ENCODE measurements at regions not wholly inside any gene's neighbourhood (a gene's known extent, or its start where the extent isn't known, plus 50 kb on each side); places are given as distances from the start of the nearest gene placed in this dataset.

- no peak for ATAC-seq
- intact Hi-C loops (cut with DNase I), result no loop called here
- DNase-seq (ENCODE audit: missing footprints), result no peak
Observed at GRCh38 chr7:22631730-22632129, 95.3 kb upstream of the IL6 start.

DNA sequence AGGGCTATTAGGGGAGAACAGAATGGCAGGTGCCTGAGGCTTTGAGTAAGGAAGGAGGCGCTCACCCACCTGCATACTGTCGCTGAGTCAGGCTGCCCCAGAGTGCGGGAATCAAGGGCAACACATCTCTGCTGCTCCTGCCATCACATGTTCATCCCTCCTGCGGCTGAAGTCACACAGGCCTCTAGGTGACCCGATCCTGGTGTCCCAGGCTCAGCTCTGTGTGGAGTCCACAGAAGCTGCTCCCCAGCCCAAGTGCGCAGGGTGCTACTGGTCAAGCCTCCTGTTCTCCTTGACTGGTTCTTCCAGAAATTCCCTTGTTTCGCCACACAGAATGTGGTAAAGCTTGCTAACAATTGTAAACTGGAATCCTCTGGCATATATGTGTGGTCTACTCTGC is 96.9 kb upstream of the IL6 start:
- DNase-seq (ENCODE audit: missing footprints) (no peak), ATAC-seq (no peak)
- intact Hi-C loops (cut with DNase I), result no loop called here

DNA sequence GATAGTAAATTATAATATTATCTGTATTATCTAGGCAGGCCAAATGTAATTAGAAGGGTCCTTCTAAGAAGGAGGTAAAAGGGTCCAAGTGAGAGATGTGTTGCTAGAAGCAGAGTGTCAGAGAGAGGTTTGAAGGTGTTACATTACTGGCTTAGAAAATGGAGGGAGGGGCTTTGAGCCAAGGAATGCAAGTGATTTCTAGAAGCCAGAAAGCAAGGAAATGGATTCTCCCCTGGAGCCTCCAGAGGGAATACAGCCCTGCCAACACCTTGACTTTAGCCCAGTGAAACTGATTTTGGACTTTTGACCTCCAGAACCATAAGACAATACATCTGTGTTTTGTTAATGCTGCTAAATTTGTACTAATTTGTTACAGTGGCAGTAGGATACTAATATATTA is 97.9 kb upstream of the IL6 start:
- intact Hi-C loops (cut with DNase I), result no loop called here
- DNase-seq (ENCODE audit: missing footprints) (no peak), ATAC-seq (no peak)

DNA sequence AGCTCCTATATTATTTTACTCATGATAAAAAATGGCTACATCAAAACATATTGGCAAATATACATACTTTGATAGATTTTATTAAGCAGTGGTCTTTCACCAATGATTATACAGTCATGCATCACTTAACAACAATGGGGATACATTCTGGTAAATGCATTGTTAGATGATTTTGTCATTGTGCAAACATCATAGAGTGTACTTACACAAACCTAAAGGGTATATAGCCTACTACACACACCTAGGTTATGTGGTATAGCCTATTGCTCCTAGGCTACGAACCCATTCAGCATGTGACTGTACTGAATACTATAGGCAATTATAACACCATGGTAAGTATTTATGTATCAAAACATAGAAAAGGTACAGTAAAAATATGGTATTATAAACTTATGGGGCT is 98.9 kb upstream of the IL6 start:
- intact Hi-C loops (cut with DNase I), result no loop called here
- ATAC-seq, result no peak
- no peak for DNase-seq (ENCODE audit: missing footprints)

DNA sequence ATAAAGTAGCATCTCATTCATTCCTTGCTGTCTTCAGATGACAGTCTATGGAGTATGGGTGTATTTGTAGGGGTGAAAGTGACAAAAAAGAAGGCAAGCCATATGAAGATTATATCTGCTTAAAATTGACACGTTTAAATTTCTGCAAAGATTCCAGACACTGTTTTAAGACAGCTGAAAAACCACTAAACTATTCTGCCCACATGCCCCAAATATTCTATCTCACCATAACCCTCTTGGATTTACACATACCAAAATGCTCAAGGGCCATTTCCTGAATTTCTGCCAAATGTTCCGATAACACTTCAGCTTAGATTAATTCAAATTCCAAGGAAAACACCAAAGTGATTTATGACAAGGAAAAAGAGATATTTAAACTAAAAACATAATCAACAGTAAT is 99.9 kb upstream of the IL6 start:
- ATAC-seq (no peak), DNase-seq (ENCODE audit: missing footprints) (no peak)
- intact Hi-C loops (cut with DNase I), result no loop called here

- DNase-seq (ENCODE audit: missing footprints) (no peak), ATAC-seq (no peak)
- intact Hi-C loops (cut with DNase I), result no loop called here
Observed at GRCh38 chr7:22625251-22625650, 101.7 kb upstream of the IL6 start.

DNA sequence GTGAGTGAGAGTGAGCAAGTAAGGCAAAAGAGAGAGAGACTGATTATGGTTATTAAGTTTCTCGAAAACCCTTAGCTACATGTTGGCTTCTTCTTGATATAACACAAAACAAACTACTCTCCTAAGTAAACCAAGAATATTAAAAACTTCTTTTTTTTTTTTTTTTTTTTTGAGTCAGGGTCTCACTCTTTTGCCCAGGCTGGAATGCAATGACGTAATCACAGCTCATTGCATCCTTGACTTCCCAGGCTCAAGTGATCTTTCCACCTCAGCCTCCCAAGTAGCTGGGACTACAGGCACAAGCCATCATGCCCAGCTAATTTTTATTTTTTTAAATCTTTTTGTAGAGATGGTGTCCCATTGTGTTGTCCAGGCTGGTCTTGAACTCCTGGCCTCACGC is 102.2 kb upstream of the IL6 start:
- no peak for DNase-seq (ENCODE audit: missing footprints)
- intact Hi-C loops (cut with DNase I), result no loop called here
- no peak for ATAC-seq

DNA sequence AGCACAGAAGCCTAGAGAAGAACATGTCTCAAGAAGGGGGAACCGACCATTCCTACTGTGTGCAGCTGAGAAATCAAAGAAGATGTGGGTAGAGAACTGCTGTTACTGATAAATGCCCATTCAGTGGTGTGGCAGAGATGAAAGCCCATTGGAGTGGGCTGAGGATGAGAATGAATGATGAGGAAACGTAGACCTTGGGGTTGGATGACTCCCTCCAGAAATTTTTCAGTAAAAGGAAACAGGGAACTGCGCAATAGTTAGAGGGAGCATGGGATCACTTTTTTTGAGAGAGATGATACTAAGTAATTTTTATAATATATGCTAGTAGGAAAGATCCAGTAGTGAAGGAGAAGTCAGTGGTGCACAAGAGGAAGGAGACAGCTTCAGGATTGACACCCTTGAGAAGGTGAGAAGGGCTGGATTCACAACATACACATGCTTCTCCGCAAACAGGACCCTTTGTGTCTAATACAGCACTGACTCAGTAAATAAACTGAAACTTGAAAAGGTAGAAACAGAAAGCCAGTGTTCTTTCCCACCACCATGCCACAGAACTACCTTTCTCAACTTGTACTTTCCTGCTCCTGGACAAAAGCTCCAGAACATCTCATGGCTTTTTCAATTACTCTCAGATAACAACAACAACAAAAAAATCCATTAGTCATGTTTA is 104.7 kb upstream of the IL6 start:
- intact Hi-C loops (cut with DNase I), result no loop called here
- ATAC-seq, result no peak
- DNase-seq (ENCODE audit: missing footprints), result no peak

- DNase-seq (ENCODE audit: missing footprints) (no peak), ATAC-seq (no peak)
- intact Hi-C loops (cut with DNase I), result no loop called here
Observed at GRCh38 chr7:22618528-22618927, 108.5 kb upstream of the IL6 start.

DNA sequence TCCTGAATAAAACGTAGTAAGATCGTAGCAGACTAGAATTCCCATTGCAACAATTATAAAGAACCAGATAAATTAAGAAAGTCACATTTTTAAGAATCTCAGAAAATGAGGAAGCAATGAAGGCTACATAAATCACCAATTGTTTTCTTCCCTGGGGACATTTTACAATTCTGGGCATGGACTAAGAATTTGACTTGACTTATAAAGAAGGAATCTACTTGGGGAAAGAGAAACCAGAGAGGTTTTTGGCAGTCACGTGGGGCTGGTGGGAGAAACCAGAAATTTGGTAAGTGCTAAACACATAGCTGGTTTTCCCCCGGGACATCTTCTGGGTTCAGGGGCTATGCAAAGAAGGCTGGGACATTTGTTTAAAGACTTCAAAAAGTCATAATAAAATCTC is 109.8 kb upstream of the IL6 start:
- DNase-seq (ENCODE audit: missing footprints), result no peak
- ATAC-seq, result no peak
- intact Hi-C loops (cut with DNase I), result no loop called here

DNA sequence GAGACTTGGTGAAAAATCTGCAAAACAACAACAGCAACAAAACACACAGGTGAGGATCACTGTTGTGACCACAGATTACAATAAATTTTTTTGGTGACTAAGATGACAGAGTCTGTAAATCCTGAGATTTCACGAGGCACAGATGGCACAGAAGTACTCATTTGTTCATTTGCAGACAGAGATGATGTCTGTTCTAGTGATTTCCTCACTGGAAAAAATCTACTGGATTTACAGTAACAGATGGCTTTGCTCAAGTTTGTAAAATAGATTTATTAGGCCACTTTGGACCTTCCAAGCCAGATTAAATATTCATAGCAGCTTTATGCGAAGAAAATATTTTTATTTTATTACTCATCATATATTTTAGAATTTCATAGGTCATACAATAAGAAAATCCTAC is 113.5 kb upstream of the IL6 start:
- intact Hi-C loops (cut with DNase I), result no loop called here
- no peak for DNase-seq (ENCODE audit: missing footprints)
- ATAC-seq, result no peak

DNA sequence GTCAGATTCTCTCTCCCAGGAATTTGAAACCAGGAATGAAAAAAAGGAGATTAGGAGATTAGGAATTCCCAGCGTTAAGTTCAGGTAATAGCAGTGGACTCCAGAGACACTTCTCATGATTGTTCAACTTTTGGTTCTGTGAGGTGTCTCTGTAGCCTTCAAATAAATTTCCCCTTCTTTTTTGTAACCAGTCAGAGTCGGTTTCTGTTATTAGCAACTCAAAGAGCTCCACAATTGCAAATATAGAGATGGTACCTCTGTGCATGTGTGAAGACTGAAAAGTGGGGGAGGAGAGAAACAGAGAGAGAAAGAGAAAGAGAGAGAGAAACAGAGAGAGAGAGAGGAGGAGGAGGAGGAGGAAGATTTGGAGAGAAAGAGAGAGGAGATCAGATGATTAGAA is 112.8 kb upstream of the STEAP1B start:
- intact Hi-C loops (cut with DNase I), result no loop called here
- DNase-seq (ENCODE audit: missing footprints) (no peak), ATAC-seq (no peak)

GRCh38 chr7:22611758-22612079 is 111.7 kb upstream of the STEAP1B start:
- ATAC-seq, result no peak
- intact Hi-C loops (cut with DNase I), result no loop called here
- no peak for DNase-seq (ENCODE audit: missing footprints)

GRCh38 chr7:22610951-22611757 is 111.2 kb upstream of the STEAP1B start:
- DNase-seq (ENCODE audit: missing footprints) (no peak), ATAC-seq (no peak)
- intact Hi-C loops (cut with DNase I), result no loop called here

DNA sequence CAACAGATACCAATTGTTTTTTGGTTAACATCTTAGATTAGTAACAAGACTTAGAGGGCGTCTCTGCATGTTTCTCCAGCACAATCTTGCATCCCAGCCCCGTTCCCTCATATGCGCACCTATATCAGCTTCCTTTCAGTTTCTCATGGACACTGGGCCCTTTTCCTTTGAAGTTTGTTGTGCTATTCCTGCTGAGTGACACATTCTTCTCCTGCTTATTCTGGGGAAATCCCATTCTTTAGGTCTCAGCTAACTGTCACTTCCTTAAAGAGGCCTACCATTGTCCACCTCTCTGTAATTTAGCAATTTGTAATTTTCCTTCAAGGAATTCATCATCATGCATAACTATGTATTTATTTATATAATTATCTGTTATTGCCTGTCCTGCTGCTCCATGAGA is 110.3 kb upstream of the STEAP1B start:
- ATAC-seq (no peak), DNase-seq (ENCODE audit: missing footprints) (no peak)
- intact Hi-C loops (cut with DNase I), result no loop called here

DNA sequence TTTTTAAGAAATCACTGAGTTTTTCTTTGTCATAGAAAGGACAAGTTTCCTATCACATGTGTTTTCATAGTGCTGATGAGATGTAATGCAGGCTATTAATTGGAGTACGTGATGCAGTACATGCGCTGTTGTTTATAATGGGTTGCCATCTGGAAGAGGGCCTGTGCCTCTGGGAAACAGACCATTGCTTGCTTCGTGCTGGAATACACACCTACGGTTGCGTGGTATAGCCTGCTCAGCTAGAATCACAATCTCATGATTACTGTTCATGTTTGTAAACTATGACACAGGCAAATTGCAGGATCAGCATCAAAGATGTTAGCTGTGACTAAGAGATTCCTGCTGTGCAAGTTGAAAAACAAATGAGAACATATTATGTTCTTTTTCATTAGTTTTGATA is 107.2 kb upstream of the STEAP1B start:
- no peak for ATAC-seq
- intact Hi-C loops (cut with DNase I), result no loop called here
- no peak for DNase-seq (ENCODE audit: missing footprints)

DNA sequence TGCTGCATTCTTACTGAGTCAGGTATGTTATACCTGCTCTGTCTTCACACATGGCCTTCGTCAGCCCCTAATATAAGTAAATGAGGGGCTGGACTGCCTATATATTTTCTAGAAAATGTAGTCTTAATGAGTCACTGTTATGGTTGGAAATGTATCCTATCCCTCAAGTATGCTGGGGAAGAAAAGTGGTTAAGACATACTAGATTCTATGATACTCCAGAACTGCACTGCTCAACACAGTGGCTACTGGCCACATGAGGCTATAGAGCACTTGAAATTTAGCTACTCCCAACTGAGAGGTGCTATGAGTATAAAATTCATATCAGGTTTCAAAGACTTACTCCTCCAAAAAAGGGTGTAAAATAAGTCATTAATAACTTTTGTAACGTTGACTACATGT is 104.3 kb upstream of the STEAP1B start:
- intact Hi-C loops (cut with DNase I), result no loop called here
- no peak for DNase-seq (ENCODE audit: missing footprints)
- ATAC-seq, result no peak

GRCh38 chr7:22601812-22602565 is 102.0 kb upstream of the STEAP1B start:
- ATAC-seq (no peak), DNase-seq (ENCODE audit: missing footprints) (no peak)
- intact Hi-C loops (cut with DNase I), result no loop called here

GRCh38 chr7:22601408-22601807 is 101.4 kb upstream of the STEAP1B start:
- intact Hi-C loops (cut with DNase I), result no loop called here
- ATAC-seq (no peak), DNase-seq (ENCODE audit: missing footprints) (no peak)

DNA sequence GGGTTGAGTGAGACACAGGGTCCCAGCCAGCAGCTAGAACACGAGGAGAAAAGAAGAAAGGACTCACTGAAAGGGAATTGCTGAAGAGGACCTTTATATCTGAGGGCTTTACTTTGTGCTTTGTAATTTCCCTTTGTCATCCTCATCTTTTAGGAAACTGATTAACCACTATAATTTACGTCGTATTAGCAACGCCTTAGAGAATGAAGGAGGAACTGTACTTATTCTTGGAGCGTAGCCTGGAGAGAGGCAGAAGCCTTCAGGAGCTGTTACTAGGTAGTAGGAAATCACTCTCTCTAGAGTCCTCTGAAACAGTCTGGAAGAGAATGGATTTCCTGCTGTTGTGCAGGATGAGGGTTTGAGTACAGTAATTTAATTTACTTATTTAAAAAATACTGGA is 101.0 kb upstream of the STEAP1B start:
- no peak for DNase-seq (ENCODE audit: missing footprints)
- ATAC-seq, result no peak
- intact Hi-C loops (cut with DNase I), result no loop called here
